ENCODE measurements at regions not wholly inside any gene's neighbourhood (a gene's known extent, or its start where the extent isn't known, plus 50 kb on each side); places are given as distances from the start of the nearest gene placed in this dataset.

GRCh38 chr4:18512718-18513117, 491.2 kb upstream of the LCORL start:
- dilution Hi-C loops (cut with MboI; ENCODE audit: extremely low pct_ligation_motif_present, low sequenced_read_pairs) = no loop called here
- DNase-seq (ENCODE audit: low read depth, low spot score) (peak; percentile 6), FAIRE-seq (no peak)
- TF ChIP-seq FOS (IDR thresholded peaks at IDR 0.05; ENCODE audit: borderline replicate concordance, insufficient read depth, low read length) = no peak
- no peak for TF ChIP-seq POLR2A (IDR thresholded peaks at IDR 0.05; ENCODE audit: low read depth, low read length)
- no peak for TF ChIP-seq EZH2 (IDR thresholded peaks at IDR 0.05; ENCODE audit: borderline replicate concordance, low read depth, low read length, severe bottlenecking)
- no peak for TF ChIP-seq GATA2 (IDR thresholded peaks at IDR 0.05; ENCODE audit: insufficient read depth, insufficient read length, low read depth, low read length)
- TF ChIP-seq POLR2AphosphoS5 (IDR thresholded peaks at IDR 0.05; ENCODE audit: insufficient read depth, low read depth, low read length) = no peak
- no peak for TF ChIP-seq CTCF (IDR thresholded peaks at IDR 0.05; ENCODE audit: extremely low read depth in 1 of 2, insufficient read depth in 1 of 2, low read depth in 1 of 2, low read length in 2 of 2)
- TF ChIP-seq MAX (IDR thresholded peaks at IDR 0.05; ENCODE audit: insufficient read depth, insufficient read length) = no peak
- no peak for TF ChIP-seq JUN (IDR thresholded peaks at IDR 0.05; ENCODE audit: borderline replicate concordance, insufficient read depth, insufficient read length, low read depth)
- no peak for TF ChIP-seq MYC (IDR thresholded peaks at IDR 0.05; ENCODE audit: low read depth, low read length)
- H3K36me3 ChIP-seq (ENCODE audit: control insufficient read depth in 2 of 2, extremely low read depth in 1 of 2, insufficient read depth in 2 of 2, low read length in 2 of 2) = no peaks in the 10 kb centered on the region
- H4K20me1 ChIP-seq (replicated peaks; ENCODE audit: control insufficient read depth, extremely low read depth, insufficient read depth, low read length) = no peaks in the 10 kb centered on the region
- BruUV-seq (replicated peaks) = no TSS peak
- no peaks in the 10 kb centered on the region for H3K27me3 ChIP-seq (ENCODE audit: control insufficient read depth in 2 of 2, insufficient read depth in 2 of 2, low read length in 2 of 2)
- H3K4me2 ChIP-seq (ENCODE audit: insufficient read depth, low read length) = no peak overlapping the region
- no peaks in the 10 kb centered on the region for H3K4me1 ChIP-seq (ENCODE audit: control insufficient read depth, extremely low read depth, insufficient read depth, low read length)
- no peak overlapping the region for H3K9ac ChIP-seq (replicated peaks; ENCODE audit: extremely low read depth, insufficient read depth, low read length)
- no peaks in the 10 kb centered on the region for H3K79me2 ChIP-seq (ENCODE audit: control insufficient read depth, insufficient read depth, low read length)
- no peak overlapping the region for H2AFZ ChIP-seq (ENCODE audit: low read depth, low read length)
- ChIA-PET POLR2A (no interaction called here), CTCF (no interaction called here)
- H3K27ac ChIP-seq (ENCODE audit: insufficient read depth, low read depth, low read length) = no peak overlapping the region
- intact Hi-C loops (cut with micrococcal nuclease) = no loop called here
- no peaks in the 10 kb centered on the region for H3K9me3 ChIP-seq (replicated peaks; ENCODE audit: control insufficient read depth, insufficient read depth, low read length)
- no peak overlapping the region for H3K4me3 ChIP-seq (replicated peaks in 1 of 3; ENCODE audit: insufficient read depth in 1 of 3, low read depth in 1 of 3, low read length in 3 of 3)
- no peaks in the 10 kb centered on the region for H3K9me1 ChIP-seq (replicated peaks; ENCODE audit: control insufficient read depth, extremely low read depth, insufficient read depth, low read length)

All from endothelial cell of umbilical vein (primary cell).